ENCODE measurements at regions not wholly inside any gene's neighbourhood (a gene's known extent, or its start where the extent isn't known, plus 50 kb on each side); places are given as distances from the start of the nearest gene placed in this dataset.

GRCh38 chr2:8566774-8567468 is 114.9 kb upstream of the ID2 start:
- Mint-ChIP-seq H3K9me3 (no peaks in the 10 kb centered on the region), H3K27ac (no peak overlapping the region), H3K36me3 (ENCODE audit: low read depth) (no peaks in the 10 kb centered on the region), H3K4me3 (no peak overlapping the region), H3K4me1 (ENCODE audit: low read depth) (peaks cover 14% of the 10 kb centered on the region), H3K27me3 (peaks cover 19% of the 10 kb centered on the region)
- intact Hi-C loops (cut with micrococcal nuclease) = no loop called here

GRCh38 chr2:8567469-8568260 is 114.2 kb upstream of the ID2 start:
- H3K27ac Mint-ChIP-seq = no peak overlapping the region
- H3K4me1 Mint-ChIP-seq (ENCODE audit: low read depth) = peaks cover 21% of the 10 kb centered on the region
- intact Hi-C loops (cut with micrococcal nuclease) = no loop called here
- peaks cover 19% of the 10 kb centered on the region for H3K27me3 Mint-ChIP-seq
- H3K36me3 Mint-ChIP-seq (ENCODE audit: low read depth) = no peaks in the 10 kb centered on the region
- H3K9me3 Mint-ChIP-seq = no peaks in the 10 kb centered on the region
- no peak overlapping the region for H3K4me3 Mint-ChIP-seq

GRCh38 chr2:8568543-8569302 is 113.1 kb upstream of the ID2 start:
- Mint-ChIP-seq H3K27me3 (peaks cover 19% of the 10 kb centered on the region), H3K9me3 (no peaks in the 10 kb centered on the region), H3K4me1 (ENCODE audit: low read depth) (peaks cover 26% of the 10 kb centered on the region), H3K36me3 (ENCODE audit: low read depth) (no peaks in the 10 kb centered on the region), H3K4me3 (no peak overlapping the region), H3K27ac (peak overlapping the region; percentile 30)
- intact Hi-C loops (cut with micrococcal nuclease) = no loop called here

- no peak overlapping the region for H3K4me3 Mint-ChIP-seq
- intact Hi-C loops (cut with micrococcal nuclease) = no loop called here
- peaks cover 24% of the 10 kb centered on the region for H3K27me3 Mint-ChIP-seq
- no peaks in the 10 kb centered on the region for H3K9me3 Mint-ChIP-seq
- peaks cover 31% of the 10 kb centered on the region for H3K4me1 Mint-ChIP-seq (ENCODE audit: low read depth)
- peak overlapping the region; percentile 30 for H3K27ac Mint-ChIP-seq
- H3K36me3 Mint-ChIP-seq (ENCODE audit: low read depth) = no peaks in the 10 kb centered on the region
Observed at GRCh38 chr2:8569332-8569930, 112.4 kb upstream of the ID2 start.

GRCh38 chr2:8570637-8571036 is 111.2 kb upstream of the ID2 start:
- Mint-ChIP-seq H3K27me3 (peaks cover 25% of the 10 kb centered on the region), H3K36me3 (ENCODE audit: low read depth) (no peaks in the 10 kb centered on the region), H3K4me3 (no peak overlapping the region), H3K27ac (no peak overlapping the region), H3K9me3 (no peaks in the 10 kb centered on the region), H3K4me1 (ENCODE audit: low read depth) (peaks cover 43% of the 10 kb centered on the region)
- intact Hi-C loops (cut with micrococcal nuclease) = no loop called here

- no peaks in the 10 kb centered on the region for H3K36me3 Mint-ChIP-seq (ENCODE audit: low read depth)
- H3K27ac Mint-ChIP-seq = peak overlapping the region; percentile 28
- intact Hi-C loops (cut with micrococcal nuclease) = no loop called here
- H3K27me3 Mint-ChIP-seq = peaks cover 25% of the 10 kb centered on the region
- no peak overlapping the region for H3K4me3 Mint-ChIP-seq
- peaks cover 51% of the 10 kb centered on the region for H3K4me1 Mint-ChIP-seq (ENCODE audit: low read depth)
- H3K9me3 Mint-ChIP-seq = no peaks in the 10 kb centered on the region
Observed at GRCh38 chr2:8571301-8571791, 110.5 kb upstream of the ID2 start.

- Mint-ChIP-seq H3K27me3 (peaks cover 25% of the 10 kb centered on the region), H3K36me3 (ENCODE audit: low read depth) (no peaks in the 10 kb centered on the region), H3K9me3 (no peaks in the 10 kb centered on the region), H3K27ac (peak overlapping the region; percentile 28), H3K4me3 (no peak overlapping the region), H3K4me1 (ENCODE audit: low read depth) (peaks cover 57% of the 10 kb centered on the region)
- intact Hi-C loops (cut with micrococcal nuclease) = no loop called here
Observed at GRCh38 chr2:8571792-8572499, 109.9 kb upstream of the ID2 start.

- Mint-ChIP-seq H3K4me1 (ENCODE audit: low read depth) (peaks cover 59% of the 10 kb centered on the region), H3K36me3 (ENCODE audit: low read depth) (no peaks in the 10 kb centered on the region), H3K9me3 (no peaks in the 10 kb centered on the region), H3K4me3 (no peak overlapping the region), H3K27me3 (peaks cover 25% of the 10 kb centered on the region), H3K27ac (no peak overlapping the region)
- intact Hi-C loops (cut with micrococcal nuclease) = no loop called here
Observed at GRCh38 chr2:8572712-8573233, 109.1 kb upstream of the ID2 start.

GRCh38 chr2:8573234-8573941 is 108.5 kb upstream of the ID2 start:
- intact Hi-C loops (cut with micrococcal nuclease) = no loop called here
- Mint-ChIP-seq H3K9me3 (no peaks in the 10 kb centered on the region), H3K4me1 (ENCODE audit: low read depth) (peaks cover 65% of the 10 kb centered on the region), H3K4me3 (no peak overlapping the region), H3K36me3 (ENCODE audit: low read depth) (no peaks in the 10 kb centered on the region), H3K27ac (no peak overlapping the region), H3K27me3 (peaks cover 25% of the 10 kb centered on the region)

GRCh38 chr2:8573942-8574195 is 108.0 kb upstream of the ID2 start:
- H3K27me3 Mint-ChIP-seq = peaks cover 25% of the 10 kb centered on the region

GRCh38 chr2:8574196-8575037 is 107.4 kb upstream of the ID2 start:
- Mint-ChIP-seq H3K9me3 (no peaks in the 10 kb centered on the region), H3K27ac (peak overlapping the region; percentile 54), H3K4me1 (ENCODE audit: low read depth) (peaks cover 68% of the 10 kb centered on the region), H3K4me3 (no peak overlapping the region), H3K36me3 (ENCODE audit: low read depth) (no peaks in the 10 kb centered on the region), H3K27me3 (peaks cover 21% of the 10 kb centered on the region)
- intact Hi-C loops (cut with micrococcal nuclease) = no loop called here

More at GRCh38 chr2:8573942-8574195, 108.0 kb upstream of the ID2 start:
- Mint-ChIP-seq H3K36me3 (ENCODE audit: low read depth) (no peaks in the 10 kb centered on the region), H3K9me3 (no peaks in the 10 kb centered on the region), H3K27ac (peak overlapping the region; percentile 54), H3K4me3 (no peak overlapping the region), H3K4me1 (ENCODE audit: low read depth) (peaks cover 69% of the 10 kb centered on the region)
- intact Hi-C loops (cut with micrococcal nuclease) = no loop called here

Data from dendritic cell treated with granulocyte-macrophage colony-stimulating factor and Interleukin-4, amounts not matched to agents 40 ng/mL and 50 ng/mL, for 4 days (primary cell).